HCT116 (cell line): ENCODE measurements at regions not wholly inside any gene's neighbourhood (a gene's known extent, or its start where the extent isn't known, plus 50 kb on each side); places are given as distances from the start of the nearest gene placed in this dataset.

Experiments
- EGR1 ChIP-seq: IDR thresholded peaks from 2 replicates; pipeline ENCODE4 v1.6.1; 2012; ENCODE audit warnings: low read depth
- EZH2 ChIP-seq: fragments of 200-600 bp; sonication (generic); IDR thresholded peaks from 2 replicates; pipeline ENCODE4 v1.6.1; 2017; ENCODE audit warnings: antibody characterized with exemption, mixed run types
- EZH2phosphoT487 ChIP-seq: fragments of 200-600 bp; IDR thresholded peaks from 2 replicates; pipeline ENCODE4 v1.6.1; 2018; ENCODE audit warnings: antibody characterized with exemption, borderline replicate concordance
- FOSL1 ChIP-seq: IDR thresholded peaks from 2 replicates; pipeline ENCODE4 v1.6.1; 2012; ENCODE audit warnings: low read depth
- JUND ChIP-seq: IDR thresholded peaks from 2 replicates; pipeline ENCODE4 v1.6.1; 2012
- POLR2A ChIP-seq: IDR thresholded peaks from 2 replicates; pipeline ENCODE4 v1.7.0; 2011; ENCODE audit warnings: borderline replicate concordance; ENCODE audit not compliant: insufficient read depth, insufficient read length; ENCODE audit errors: extremely low read depth
- SIN3A ChIP-seq: IDR thresholded peaks from 2 replicates; pipeline ENCODE4 v1.6.1; 2012; ENCODE audit warnings: low read depth
- SP1 ChIP-seq: IDR thresholded peaks from 2 replicates; pipeline ENCODE4 v1.6.1; 2012; ENCODE audit warnings: low read depth
- YY1 ChIP-seq: IDR thresholded peaks from 2 replicates; pipeline ENCODE4 v1.6.1; 2011; ENCODE audit warnings: low read length, low read depth, moderate library complexity, mild to moderate bottlenecking; ENCODE audit not compliant: insufficient replicate concordance; ENCODE audit errors: extremely low read depth
- ZNF274 ChIP-seq: fragments of 200-500 bp; sonication (Bioruptor generic); IDR thresholded peaks from 2 replicates; pipeline ENCODE4 v1.6.1; 2014; ENCODE audit warnings: mild to moderate bottlenecking, low read depth, low read length, inconsistent platforms
- TF ChIP-seq, protein P1 (sequence below), 3 experiments: fragments of 200-600 bp in 1 of 3; sonication (generic) in 1 of 3; IDR thresholded peaks in 2 of 3; conservative IDR thresholded peaks in 1 of 3; 2 replicates each; pipeline ENCODE4 v1.5.1; 2012 to 2017; ENCODE audit warnings: low read depth in 2 of 3, low read length in 2 of 3, antibody characterized with exemption in 1 of 3, borderline replicate concordance in 1 of 3, control low read depth in 1 of 3, mild to moderate bottlenecking in 1 of 3, mixed read lengths in 1 of 3, mixed run types in 1 of 3, moderate library complexity in 1 of 3; ENCODE audit not compliant: insufficient read depth in 1 of 3
- TF ChIP-seq, protein P2 (sequence below): IDR thresholded peaks from 2 replicates; pipeline ENCODE4 v1.6.1; 2011; ENCODE audit warnings: mild to moderate bottlenecking, low read length, moderate library complexity; ENCODE audit not compliant: insufficient replicate concordance; ENCODE audit errors: extremely low read depth
- TF ChIP-seq, protein P3 (sequence below): IDR thresholded peaks from 2 replicates; pipeline ENCODE4 v1.6.1; 2012; ENCODE audit warnings: low read depth
- TF ChIP-seq, protein P4 (sequence below): IDR thresholded peaks from 2 replicates; pipeline ENCODE4 v1.6.1; 2012

DNA sequence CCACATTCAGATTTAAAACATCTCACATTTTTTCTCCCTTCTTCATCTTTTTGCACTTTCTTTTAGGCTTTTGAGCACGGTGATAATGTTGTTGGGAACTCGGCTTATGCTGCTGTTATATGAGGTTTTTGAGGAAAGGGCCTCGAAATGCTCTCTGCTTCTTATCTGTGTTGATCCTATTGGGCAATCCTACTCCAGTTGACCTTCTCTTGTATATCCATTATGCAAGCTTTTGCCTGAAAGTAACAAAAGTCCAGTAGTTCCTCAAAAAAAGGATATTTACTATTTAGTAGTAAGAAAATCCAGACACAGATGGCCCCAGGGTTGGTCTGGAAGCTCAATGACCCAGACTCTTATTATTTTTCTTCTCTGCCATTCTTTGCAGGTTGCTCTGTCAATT lies 57.7 kb upstream of the SPANXB1 start:
- TF ChIP-seq, protein P1, sequence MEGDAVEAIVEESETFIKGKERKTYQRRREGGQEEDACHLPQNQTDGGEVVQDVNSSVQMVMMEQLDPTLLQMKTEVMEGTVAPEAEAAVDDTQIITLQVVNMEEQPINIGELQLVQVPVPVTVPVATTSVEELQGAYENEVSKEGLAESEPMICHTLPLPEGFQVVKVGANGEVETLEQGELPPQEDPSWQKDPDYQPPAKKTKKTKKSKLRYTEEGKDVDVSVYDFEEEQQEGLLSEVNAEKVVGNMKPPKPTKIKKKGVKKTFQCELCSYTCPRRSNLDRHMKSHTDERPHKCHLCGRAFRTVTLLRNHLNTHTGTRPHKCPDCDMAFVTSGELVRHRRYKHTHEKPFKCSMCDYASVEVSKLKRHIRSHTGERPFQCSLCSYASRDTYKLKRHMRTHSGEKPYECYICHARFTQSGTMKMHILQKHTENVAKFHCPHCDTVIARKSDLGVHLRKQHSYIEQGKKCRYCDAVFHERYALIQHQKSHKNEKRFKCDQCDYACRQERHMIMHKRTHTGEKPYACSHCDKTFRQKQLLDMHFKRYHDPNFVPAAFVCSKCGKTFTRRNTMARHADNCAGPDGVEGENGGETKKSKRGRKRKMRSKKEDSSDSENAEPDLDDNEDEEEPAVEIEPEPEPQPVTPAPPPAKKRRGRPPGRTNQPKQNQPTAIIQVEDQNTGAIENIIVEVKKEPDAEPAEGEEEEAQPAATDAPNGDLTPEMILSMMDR (IDR thresholded peaks at IDR 0.05 in 2 of 3, conservative IDR thresholded peaks at IDR 0.05 in 1 of 3; ENCODE audit: borderline replicate concordance in 1 of 3, insufficient read depth in 1 of 3, low read depth in 2 of 3, low read length in 2 of 3), result no peak
- TF ChIP-seq JUND (no peak), EZH2phosphoT487 (no peak), YY1 (no peak), EZH2 (no peak), SP1 (no peak), FOSL1 (no peak), ZNF274 (no peak), EGR1 (no peak), POLR2A (no peak), SIN3A (no peak)
- TF ChIP-seq, protein P2, sequence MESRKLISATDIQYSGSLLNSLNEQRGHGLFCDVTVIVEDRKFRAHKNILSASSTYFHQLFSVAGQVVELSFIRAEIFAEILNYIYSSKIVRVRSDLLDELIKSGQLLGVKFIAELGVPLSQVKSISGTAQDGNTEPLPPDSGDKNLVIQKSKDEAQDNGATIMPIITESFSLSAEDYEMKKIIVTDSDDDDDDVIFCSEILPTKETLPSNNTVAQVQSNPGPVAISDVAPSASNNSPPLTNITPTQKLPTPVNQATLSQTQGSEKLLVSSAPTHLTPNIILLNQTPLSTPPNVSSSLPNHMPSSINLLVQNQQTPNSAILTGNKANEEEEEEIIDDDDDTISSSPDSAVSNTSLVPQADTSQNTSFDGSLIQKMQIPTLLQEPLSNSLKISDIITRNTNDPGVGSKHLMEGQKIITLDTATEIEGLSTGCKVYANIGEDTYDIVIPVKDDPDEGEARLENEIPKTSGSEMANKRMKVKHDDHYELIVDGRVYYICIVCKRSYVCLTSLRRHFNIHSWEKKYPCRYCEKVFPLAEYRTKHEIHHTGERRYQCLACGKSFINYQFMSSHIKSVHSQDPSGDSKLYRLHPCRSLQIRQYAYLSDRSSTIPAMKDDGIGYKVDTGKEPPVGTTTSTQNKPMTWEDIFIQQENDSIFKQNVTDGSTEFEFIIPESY, result no peak
- TF ChIP-seq, protein P3, sequence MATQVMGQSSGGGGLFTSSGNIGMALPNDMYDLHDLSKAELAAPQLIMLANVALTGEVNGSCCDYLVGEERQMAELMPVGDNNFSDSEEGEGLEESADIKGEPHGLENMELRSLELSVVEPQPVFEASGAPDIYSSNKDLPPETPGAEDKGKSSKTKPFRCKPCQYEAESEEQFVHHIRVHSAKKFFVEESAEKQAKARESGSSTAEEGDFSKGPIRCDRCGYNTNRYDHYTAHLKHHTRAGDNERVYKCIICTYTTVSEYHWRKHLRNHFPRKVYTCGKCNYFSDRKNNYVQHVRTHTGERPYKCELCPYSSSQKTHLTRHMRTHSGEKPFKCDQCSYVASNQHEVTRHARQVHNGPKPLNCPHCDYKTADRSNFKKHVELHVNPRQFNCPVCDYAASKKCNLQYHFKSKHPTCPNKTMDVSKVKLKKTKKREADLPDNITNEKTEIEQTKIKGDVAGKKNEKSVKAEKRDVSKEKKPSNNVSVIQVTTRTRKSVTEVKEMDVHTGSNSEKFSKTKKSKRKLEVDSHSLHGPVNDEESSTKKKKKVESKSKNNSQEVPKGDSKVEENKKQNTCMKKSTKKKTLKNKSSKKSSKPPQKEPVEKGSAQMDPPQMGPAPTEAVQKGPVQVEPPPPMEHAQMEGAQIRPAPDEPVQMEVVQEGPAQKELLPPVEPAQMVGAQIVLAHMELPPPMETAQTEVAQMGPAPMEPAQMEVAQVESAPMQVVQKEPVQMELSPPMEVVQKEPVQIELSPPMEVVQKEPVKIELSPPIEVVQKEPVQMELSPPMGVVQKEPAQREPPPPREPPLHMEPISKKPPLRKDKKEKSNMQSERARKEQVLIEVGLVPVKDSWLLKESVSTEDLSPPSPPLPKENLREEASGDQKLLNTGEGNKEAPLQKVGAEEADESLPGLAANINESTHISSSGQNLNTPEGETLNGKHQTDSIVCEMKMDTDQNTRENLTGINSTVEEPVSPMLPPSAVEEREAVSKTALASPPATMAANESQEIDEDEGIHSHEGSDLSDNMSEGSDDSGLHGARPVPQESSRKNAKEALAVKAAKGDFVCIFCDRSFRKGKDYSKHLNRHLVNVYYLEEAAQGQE, result no peak
- TF ChIP-seq, protein P4, sequence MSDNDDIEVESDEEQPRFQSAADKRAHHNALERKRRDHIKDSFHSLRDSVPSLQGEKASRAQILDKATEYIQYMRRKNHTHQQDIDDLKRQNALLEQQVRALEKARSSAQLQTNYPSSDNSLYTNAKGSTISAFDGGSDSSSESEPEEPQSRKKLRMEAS, result no peak
